NB4 (cell line): ENCODE measurements at regions not wholly inside any gene's neighbourhood (a gene's known extent, or its start where the extent isn't known, plus 50 kb on each side); places are given as distances from the start of the nearest gene placed in this dataset.

ENCODE experiments used
- DNase-seq: peaks from one replicate; pipeline ENCODE4 v3.0.0; 2010; ENCODE audit warnings: low read depth
- H3K4me3 ChIP-seq: one replicate; pipeline ENCODE4 v1.5.1; 2011; ENCODE audit warnings: mild to moderate bottlenecking, low read depth, low read length, moderate library complexity
- CTCF ChIP-seq: IDR thresholded peaks from one replicate; pipeline ENCODE4 v1.5.1; 2012; ENCODE audit warnings: low read depth, low read length
- MAX ChIP-seq: IDR thresholded peaks from 2 replicates; pipeline ENCODE4 v1.6.1; 2011; ENCODE audit warnings: low read depth, low read length
- MYC ChIP-seq: IDR thresholded peaks from 2 replicates; pipeline ENCODE4 v1.6.1; 2011; ENCODE audit warnings: low read depth, low read length
- POLR2A ChIP-seq: IDR thresholded peaks from 2 replicates; pipeline ENCODE4 v1.6.1; 2011; ENCODE audit warnings: mild to moderate bottlenecking; ENCODE audit not compliant: insufficient read length; ENCODE audit errors: extremely low read depth

- no peak overlapping the region for H3K4me3 ChIP-seq
- no peak for TF ChIP-seq CTCF
- no peak for TF ChIP-seq MAX
- no peak for TF ChIP-seq POLR2A
- no peak for TF ChIP-seq MYC
Measured at GRCh38 chr18:28560331-28560730, 383.4 kb upstream of the CDH2 start.

GRCh38 chr18:28559511-28559910 is 382.6 kb upstream of the CDH2 start:
- no peak overlapping the region for H3K4me3 ChIP-seq
- DNase-seq, result no peak
- TF ChIP-seq MAX (no peak), POLR2A (no peak), MYC (no peak), CTCF (no peak)

More at GRCh38 chr18:28560331-28560730, 383.4 kb upstream of the CDH2 start:
- no peak for DNase-seq

- no peak for DNase-seq
- no peak overlapping the region for H3K4me3 ChIP-seq
- TF ChIP-seq POLR2A (no peak), MAX (no peak), CTCF (no peak), MYC (no peak)
Measured at GRCh38 chr18:28541934-28542333, 365.0 kb upstream of the CDH2 start.

GRCh38 chr18:28541276-28541930 is 364.5 kb upstream of the CDH2 start:
- TF ChIP-seq MYC (no peak), POLR2A (no peak), MAX (no peak), CTCF (no peak)
- no peak for DNase-seq
- H3K4me3 ChIP-seq, result no peak overlapping the region

GRCh38 chr18:28529644-28530043 is 352.7 kb upstream of the CDH2 start:
- DNase-seq, result no peak
- TF ChIP-seq CTCF (no peak), MAX (no peak), MYC (no peak), POLR2A (no peak)
- H3K4me3 ChIP-seq, result no peak overlapping the region

GRCh38 chr18:28526196-28526595 is 349.3 kb upstream of the CDH2 start:
- no peak for TF ChIP-seq CTCF
- no peak for TF ChIP-seq MYC
- no peak for TF ChIP-seq POLR2A
- TF ChIP-seq MAX, result no peak
- no peak for DNase-seq
- H3K4me3 ChIP-seq, result no peak overlapping the region
